NCI-H2196 treated with DMSO at 0.1 percent for 48 hours (cell line): ENCODE measurements at regions not wholly inside any gene's neighbourhood (a gene's known extent, or its start where the extent isn't known, plus 50 kb on each side); places are given as distances from the start of the nearest gene placed in this dataset.
"Not testable (repeated sequence)": the region's sequence is repeated elsewhere in the genome, so short reads cannot be mapped to it uniquely, and the experiment has no call there.

Source experiments
- DNase-seq: peaks from one replicate; lab custom pipeline; 2025; ENCODE audit not compliant: unreplicated experiment; lab: John Stamatoyannopoulos, UW

DNA sequence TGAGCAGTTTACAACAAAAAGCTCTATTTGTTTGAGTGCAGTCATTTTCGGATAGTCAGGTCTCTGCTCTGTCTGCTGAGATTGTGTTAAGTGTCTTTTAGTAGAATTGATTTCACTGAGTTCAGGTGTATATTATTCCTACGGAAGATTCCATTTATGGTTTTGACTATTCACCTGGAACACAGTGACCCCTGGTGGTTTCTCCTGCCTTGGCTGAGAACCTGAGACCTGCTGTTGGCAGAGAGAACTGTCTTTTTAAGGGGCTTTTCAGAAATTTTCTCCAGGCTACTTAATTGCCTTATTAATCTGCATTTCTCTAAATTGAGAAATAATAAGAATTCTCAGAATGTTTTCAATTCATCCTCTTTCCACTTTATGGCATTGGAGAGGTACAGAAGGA is 508.0 kb downstream of the TBC1D32 start:
- DNase-seq, result no peak

DNA sequence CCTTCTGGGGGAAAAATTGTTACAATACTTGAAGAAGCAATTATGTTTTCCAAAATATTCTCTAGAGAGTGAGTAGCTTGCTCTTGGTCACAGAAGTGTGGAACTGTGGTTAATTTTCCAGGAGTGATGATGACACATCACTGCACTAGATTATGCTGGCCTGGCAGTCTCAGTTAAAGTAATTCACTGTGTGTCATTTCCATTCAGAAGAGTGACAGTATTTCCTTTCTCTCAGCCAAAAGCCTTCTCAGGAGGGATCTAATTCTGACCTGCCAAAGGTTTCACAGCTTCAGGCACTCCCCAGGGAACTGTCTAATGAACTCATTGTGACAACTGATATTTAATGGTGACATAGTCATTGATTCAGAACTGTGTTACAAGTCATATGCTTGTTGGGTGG is 517.5 kb downstream of the TBC1D32 start:
- no peak for DNase-seq

DNA sequence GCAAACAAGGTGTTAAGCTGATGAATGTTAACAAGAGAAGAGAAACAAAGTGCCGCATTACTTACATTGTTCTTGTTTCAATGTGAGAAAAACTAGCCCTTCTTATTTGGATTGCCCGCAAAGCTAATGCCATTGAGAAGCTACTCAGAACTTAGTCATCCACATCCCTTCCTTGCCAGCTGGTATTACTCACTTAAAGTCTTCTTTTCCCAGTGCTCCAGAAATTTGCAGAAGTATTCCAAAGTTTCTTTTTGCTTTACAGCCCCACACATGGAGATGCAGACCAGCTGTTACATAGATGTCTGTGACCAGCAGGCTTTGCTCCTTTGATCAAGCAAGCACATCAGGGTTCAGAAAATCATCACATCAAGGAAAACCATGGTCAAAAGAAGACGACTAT is 529.0 kb downstream of the TBC1D32 start:
- no peak for DNase-seq

DNA sequence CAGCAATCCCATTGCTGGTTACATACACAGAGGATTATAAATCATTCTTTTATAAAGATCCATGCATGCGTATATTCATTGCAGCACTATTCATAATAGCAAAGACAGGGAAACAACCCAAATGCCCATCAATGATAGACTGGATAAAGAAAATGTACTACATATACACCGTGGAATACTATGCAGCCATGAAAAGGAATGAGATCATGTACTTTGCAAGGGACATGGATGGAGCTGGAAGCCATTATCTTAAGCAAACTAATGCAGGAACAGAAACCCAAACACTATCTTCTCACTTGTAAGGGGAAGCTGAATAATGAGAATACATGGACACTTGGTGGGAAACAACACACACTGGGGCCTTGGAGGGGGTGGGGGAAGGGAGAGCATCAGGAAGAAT is 529.7 kb downstream of the TBC1D32 start:
- DNase-seq, result no peak

DNA sequence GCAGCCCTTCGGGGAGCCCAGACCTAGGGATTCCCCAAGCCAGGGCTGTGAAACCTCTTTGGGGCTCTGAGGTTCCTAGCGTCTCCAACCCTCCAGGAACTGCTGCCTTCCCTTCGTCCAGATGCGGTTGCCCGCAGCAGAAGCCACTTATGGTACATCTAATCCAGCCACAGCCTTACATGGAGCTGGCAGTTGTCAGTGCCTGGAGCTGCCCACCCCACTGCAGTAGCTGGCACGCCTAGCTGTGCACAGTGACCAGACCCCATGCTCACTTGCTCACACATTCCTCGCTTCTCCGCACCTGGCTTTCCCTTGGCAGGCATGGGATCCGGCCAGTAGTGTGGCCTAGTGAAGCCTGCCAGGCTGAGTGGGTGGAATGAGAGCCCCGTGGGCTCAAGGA is 547.6 kb downstream of the TBC1D32 start:
- DNase-seq, result no peak

DNA sequence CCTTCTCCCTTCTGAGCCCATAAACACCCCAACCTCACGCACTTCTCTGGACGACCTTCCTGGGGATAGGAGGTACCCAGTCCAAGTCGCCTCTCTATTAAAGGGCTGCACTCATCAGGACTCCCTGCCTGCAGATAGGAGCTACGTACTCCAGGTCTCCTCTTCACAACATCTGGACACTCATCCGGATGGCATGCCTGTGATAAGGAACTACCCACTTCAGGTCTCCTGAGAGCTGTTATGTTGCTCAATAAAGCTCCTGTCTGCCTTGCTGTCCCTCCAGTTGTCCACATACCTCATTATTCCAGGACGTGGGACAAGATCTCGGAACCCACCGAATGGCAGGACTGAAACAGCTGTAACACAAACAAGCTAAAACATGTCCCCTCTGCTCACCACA is 548.0 kb downstream of the TBC1D32 start:
- DNase-seq, result no peak

DNA sequence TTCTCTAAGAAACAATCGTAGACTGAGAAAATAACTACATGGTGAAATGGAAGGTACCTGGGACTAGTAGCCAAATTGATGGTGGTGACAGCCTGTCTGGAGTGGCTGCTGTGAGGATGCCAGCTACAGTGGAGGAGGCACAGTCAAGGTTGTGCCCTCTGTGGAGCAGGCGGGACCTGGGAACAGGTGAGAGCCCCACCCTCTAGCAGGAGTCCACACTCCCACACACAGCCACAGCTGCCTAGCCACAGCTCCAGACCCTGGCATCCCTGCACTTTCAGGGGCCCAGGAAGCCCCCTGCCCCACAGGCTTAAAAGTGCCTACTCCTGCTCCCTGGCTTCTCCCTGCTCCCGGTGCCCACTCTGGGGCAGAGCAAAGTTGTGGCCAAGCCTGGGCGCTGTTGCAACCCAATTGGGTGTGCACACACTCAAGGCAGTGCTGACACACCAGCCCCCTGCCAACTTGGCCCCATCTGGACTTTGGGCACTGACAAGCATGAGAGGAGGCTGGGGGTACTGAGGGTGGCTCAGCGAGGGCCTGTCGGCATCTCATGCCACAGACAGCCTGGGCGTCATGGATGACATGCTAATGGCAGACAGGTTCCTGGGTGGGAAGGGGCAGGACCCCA is 548.7 kb downstream of the TBC1D32 start:
- DNase-seq, result no peak

DNA sequence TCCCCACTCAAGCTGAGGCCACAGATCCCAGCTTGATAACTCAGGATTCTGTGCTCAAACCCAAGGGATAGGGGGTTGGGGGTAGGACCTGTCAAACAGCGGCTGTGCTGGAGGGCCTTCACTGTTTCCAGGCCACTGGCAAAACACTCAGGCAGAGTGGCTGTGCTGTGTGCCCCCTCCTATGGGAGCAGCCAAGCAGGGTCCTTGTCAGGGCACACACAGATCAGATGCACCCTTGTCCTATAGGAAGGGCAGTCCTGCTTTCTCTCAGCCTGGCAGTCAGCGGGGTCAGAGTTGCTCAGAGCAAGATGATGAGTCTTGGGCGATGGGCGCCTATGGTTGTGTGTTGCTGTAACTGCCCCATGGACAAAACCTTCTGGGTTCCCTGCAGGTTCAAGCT is 554.8 kb downstream of the TBC1D32 start:
- DNase-seq, result no peak

DNA sequence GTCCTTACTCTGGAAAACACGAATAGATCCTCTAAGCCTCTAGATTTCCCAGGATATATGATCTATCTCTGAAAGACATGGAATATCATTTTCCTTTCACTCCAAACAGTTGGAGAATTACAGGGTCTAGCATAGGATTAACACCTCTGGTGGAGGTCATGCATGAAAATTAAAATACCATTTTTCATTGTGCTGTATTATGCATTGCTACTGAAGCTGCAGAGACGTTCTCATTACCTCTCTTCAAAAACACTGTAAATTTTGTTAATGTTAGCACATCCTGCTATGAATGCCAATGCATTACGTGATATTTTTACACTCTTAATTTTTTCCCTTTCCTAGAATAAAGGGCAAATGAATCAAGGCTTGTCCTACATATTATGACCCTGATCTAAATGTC is 558.6 kb downstream of the TBC1D32 start:
- DNase-seq, result no peak

DNA sequence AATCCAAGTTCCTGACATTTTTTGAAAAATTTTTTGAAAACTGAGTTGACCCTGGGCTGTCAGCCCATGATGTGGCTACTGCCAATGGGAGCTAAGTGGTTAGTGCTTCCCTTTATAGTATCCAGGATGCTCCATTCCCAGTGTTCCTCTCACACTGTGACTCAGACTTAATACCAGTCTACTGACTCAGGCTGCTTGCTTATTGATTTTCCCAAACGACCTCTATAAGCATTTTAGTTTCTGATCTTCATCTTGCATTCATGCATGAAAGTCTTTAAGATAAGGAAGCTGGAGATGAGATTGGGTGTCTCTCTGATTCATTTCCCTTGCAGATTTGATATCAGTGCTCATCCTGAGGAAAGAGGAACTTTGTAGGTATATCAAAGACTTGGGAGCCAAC is 560.0 kb downstream of the TBC1D32 start:
- DNase-seq, result no peak

DNA sequence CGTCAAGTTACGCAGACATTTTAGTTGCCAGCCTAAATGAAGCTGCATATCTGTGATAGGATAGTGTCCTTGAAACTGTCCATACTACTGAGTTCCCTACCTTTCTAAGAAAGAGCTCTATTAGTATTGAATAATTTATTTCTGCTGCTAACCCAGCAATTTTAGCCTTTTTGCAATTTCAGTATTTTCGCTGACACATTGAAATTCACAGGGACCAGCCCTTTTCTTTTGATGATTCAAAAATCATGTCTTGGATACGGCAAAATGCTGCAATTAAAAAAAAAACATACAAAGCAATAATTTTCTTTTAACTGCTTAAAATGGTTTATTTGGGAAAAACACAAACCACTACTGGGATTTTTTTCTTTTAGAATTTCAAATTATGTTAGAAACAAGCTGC is 563.3 kb downstream of the TBC1D32 start:
- no peak for DNase-seq

DNA sequence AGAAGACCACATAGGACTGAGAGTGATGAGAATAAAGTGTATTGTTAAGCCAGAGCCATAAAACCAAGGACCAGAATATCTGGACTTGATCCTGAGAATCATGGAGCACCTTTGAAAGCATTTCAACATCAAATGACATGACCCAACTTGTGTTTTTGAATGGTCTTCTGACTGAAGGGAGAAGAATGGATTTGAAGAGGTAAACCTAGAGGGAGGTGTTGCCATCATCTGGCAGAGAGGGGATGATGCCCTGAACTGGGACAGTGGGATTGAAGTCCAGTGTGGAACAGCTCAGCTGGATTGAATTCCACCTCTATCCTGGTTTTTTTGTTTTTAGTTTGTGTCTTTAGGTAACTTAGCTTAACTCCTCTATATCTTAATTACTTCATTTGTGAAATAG is 570.0 kb downstream of the TBC1D32 start:
- DNase-seq, result no peak

DNA sequence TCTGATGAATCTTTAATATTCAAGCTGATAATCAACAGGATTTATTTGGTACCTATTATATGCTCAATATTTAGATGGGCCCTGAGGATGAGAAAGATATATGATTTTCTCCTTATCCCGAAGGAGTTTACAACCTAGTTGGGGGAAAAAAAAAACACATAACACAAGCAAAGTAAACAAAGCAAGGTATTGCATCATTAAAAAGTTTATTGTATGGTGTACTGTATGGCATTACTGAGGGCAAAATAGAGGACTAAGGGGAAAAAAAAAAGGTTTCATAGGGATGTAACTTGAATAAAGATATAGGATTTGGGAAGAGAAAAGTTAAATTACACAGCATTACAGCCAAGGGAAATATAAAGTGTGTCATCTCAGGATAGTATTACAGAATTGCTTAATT is 574.7 kb downstream of the TBC1D32 start:
- no peak for DNase-seq

DNA sequence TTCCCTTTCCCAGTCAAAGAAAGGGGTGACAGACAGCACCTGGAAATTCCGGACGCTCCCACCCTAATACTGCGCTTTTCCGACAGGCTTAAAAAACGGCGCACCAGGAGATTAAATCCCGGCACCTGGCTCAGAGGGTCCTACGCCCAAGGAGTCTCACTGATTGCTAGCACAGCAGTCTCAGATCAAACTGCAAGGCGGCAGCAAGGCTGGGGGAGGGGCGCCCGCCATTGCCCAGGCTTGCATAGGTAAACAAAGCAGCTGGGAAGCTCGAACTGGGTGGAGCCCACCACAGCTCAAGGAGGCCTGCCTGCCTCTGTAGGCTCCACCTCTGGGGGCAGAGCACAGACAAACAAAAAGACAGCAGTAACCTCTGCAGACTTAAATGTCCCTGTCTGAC is 585.7 kb downstream of the TBC1D32 start:
- DNase-seq, result not testable (repeated sequence)

DNA sequence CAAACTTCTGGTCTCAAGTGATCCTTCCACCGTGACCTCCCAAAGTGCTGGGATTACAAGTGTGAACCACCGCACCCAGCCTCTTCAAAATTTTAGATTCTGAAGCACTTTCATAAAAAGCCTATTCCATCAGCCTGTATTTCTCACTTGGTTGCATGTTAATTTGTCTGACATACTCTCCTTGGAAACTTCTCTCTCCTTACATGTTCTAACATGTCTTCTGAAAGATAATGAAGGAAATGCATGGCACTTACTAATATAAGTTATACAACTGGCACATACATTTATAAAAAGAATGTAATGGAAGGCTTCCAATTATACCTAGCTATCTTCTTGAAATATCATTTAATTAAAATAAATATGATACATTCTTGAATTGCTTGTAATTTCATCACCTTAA is 597.5 kb downstream of the TBC1D32 start:
- DNase-seq, result no peak

DNA sequence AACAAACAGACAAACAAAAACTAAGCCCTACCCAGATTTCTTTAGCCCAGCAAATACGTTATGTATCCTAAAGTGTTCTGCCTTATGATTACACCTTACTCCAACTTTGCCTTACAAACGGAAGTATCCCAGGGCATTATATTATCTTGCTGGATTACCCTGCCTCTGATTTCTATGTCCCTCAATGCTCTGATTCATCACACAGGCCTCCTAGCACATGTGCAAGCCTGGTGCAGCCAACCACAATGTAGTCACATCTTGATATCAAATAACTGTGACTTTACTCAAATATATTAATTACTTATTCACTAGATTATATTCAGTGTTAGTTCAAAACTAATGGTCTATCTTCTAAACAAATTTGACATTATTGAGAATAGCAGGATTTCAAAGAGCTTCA is 598.6 kb downstream of the TBC1D32 start:
- no peak for DNase-seq

DNA sequence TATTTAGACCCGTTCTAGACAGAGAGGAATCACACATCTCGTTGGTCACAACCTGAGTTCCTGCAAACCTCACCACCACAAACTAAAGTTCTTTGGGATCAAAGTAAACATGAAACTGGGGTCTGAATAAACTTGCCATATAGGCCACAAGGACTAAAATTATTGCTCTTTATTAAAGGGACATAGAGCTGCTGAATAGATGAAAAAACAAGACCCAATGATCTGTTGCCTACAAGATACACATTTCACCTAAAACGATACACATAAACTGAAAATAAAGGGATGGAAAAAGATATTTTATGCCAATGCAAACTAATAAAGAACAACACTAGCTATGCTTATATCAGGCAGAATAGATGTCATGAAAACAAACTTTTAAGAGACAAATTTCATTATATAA is 623.0 kb downstream of the TBC1D32 start:
- DNase-seq, result no peak

DNA sequence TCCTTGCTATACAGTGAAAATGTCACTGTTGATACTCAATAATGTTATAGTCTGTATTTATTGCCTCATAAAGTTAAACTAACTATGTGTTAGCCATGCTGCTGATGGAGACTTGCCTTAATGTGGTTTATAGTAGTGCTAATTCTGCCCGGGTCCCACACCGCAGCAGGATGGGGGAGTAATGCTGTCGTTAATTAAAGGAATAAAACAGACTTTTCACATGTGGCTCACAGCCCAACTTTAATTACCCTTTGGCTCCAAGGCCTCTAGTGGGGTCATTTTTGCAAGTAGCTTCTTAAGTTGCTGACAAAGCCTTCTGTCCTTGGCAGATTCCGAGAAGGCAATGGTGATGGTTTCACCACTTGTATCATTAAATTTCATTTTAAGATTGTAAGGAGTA is 634.3 kb downstream of the TBC1D32 start:
- no peak for DNase-seq

DNA sequence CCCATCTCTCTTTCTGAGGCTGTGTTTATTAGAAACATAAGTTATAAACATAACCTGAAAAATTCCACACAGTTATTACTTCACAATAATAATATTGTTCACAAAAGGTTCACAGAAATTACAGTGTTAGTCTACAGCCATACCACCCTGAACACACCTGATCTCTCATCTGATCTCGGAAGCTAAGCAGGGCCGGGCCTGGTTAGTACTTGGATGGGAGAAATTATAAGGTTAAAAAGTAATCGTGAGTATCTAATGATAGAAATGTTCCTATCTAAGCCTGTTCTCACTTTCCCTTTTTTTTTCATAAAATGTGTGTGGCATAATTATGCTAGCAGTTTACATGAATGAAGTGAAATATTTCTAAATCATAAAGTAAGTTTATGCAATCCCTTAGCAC is 647.8 kb downstream of the TBC1D32 start:
- no peak for DNase-seq

DNA sequence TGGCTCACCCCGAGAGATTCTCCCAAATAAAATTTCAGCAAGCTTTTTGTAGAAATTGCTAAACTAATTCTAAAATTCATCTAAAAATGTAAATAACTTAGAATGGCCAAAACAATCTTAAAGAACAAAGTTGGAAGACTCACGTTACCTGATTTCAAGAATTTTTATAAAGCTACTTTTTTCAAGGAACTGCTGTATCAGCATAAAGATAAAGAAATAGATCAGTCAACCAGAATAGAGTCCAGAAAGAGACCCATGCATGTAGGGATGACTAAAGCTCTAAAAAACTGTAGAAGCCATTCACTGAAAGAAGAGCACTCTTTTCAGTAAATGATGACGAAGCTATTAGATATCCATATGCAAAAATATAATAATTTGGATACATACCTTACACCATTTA is 652.1 kb downstream of the TBC1D32 start:
- no peak for DNase-seq

DNA sequence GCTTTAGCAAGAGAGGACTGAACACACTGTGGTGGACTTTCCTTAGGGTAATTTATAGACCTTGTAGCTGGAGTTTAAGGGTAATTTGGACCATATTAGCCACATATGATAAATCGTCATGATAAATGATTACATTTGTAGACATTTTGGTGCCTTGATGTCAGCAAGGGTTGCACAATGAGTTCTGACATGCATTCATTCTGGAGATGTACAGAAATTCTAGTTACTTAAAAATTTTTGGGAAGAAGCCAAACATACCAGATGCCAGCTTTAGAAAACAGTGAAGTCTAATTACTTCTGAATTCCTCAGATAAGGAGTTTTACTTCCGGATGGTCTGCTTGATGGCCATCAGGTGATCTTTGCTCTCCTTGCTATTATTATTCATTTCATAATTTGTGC is 653.1 kb downstream of the TBC1D32 start:
- no peak for DNase-seq

DNA sequence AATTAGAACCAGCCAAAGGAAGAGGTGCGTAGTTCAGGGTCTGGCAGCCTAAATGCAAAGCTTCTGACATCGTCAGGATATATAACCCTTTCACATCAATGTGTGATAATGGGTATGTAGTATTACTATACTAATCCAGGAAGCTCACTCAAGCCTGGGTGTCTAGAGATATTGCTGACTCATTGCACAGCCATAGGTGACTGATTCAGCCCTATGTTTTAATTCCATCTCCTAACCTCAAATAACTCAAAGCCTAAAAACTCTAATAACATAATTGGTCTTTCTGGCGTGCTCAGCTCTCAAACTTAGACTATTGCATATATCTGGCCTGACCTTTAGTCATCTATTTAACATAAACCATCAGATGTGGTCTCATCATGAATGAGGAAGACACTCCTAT is 658.4 kb downstream of the TBC1D32 start:
- no peak for DNase-seq

DNA sequence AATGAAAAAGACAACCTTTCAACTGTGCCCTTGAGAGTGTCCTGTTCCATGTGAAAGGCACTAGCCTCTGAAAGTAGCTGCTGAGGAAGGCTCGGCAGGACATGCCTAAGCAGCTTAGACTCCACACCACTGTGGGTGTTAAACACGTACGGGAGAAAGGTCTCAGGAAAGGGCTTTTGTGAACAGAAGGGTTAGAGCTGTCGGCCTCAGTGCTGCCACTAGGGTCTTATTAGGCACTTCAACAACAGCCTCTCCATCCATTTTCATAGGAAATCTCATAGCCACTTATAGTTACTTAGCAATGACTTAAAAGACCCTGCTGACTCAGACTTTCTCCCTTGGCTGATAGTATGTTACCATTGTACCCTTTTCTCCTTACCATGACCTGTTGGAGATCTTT is 662.8 kb downstream of the TBC1D32 start:
- DNase-seq, result no peak

DNA sequence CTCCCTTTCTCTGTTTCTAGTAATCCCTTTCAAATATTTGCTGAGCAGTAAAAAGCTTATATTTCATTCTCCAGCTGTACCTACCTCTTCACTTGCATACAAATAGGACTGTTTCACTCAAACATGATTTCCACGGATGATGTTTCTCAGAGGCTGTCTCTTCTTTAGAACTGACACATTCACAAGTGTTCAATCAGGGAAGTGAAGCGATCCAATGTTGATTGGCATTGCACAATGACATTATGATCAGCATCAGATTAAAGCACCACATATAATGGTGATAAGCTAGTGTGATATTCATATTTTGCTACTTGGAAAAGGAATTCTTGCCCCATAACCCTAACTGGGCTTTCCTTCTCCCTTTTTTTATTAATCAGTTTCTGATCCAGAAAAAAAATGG is 681.8 kb downstream of the TBC1D32 start:
- DNase-seq, result no peak
